ENCODE measurements at regions not wholly inside any gene's neighbourhood (a gene's known extent, or its start where the extent isn't known, plus 50 kb on each side); places are given as distances from the start of the nearest gene placed in this dataset.
"Not testable (repeated sequence)": the region's sequence is repeated elsewhere in the genome, so short reads cannot be mapped to it uniquely, and the experiment has no call there.

DNA sequence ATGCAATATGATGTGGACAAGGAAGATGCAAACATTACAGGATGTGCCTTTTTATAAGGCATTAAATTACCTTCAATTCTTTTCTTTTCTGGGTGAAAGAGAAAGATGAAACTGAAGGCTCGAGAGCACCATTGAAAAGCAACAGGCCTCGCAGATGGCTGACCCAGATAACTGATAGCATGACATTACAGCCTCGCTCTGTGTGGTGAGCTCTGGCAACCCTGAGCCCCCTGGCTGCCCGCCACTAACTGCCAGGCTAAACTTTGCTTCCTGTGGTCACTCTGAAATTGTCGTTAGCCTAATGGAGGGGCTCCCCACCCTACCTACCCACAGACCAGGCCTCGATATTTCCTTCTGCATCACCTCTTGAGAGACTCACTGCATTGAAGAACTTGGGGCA is 516.8 kb upstream of the FANCL start:
- Histone ChIP-seq H3K27ac (no peak overlapping the region), H3K9me3 (no peaks in the 10 kb centered on the region), H3K4me3 (no peak overlapping the region), H3K27me3 (no peaks in the 10 kb centered on the region), H3K4me1 (no peaks in the 10 kb centered on the region), H3K36me3 (no peaks in the 10 kb centered on the region)
- 67 to 89% methylated on average over 2 to 6 of the region's 6 CpGs for WGBS, 2 donors (ENCODE audit: low coverage in 1 of 2)
- in situ Hi-C loops (cut with MboI; ENCODE audit: low pct_ligation_motif_present in 1 of 4, low pct_unique_long_range_greater_than_20kb in 1 of 4, low sequenced_read_pairs in 3 of 4) (loop anchor here in 3 of 4 donors (25.0 kb wide), 2 partner anchors 1829 to 1854 kb away; no protein-coding TSS in a partner anchor), intact Hi-C loops (cut with DNase I; ENCODE audit: low total_unique reads) (no loop called here)
- DNase-seq = no peak
- TF ChIP-seq POLR2AphosphoS5 (IDR thresholded peaks at IDR 0.05) (no peak), EP300 (IDR thresholded peaks at IDR 0.05; ENCODE audit: low read depth) (no peak), POLR2A (IDR thresholded peaks at IDR 0.05) (no peak)
- TF ChIP-seq, protein P1, sequence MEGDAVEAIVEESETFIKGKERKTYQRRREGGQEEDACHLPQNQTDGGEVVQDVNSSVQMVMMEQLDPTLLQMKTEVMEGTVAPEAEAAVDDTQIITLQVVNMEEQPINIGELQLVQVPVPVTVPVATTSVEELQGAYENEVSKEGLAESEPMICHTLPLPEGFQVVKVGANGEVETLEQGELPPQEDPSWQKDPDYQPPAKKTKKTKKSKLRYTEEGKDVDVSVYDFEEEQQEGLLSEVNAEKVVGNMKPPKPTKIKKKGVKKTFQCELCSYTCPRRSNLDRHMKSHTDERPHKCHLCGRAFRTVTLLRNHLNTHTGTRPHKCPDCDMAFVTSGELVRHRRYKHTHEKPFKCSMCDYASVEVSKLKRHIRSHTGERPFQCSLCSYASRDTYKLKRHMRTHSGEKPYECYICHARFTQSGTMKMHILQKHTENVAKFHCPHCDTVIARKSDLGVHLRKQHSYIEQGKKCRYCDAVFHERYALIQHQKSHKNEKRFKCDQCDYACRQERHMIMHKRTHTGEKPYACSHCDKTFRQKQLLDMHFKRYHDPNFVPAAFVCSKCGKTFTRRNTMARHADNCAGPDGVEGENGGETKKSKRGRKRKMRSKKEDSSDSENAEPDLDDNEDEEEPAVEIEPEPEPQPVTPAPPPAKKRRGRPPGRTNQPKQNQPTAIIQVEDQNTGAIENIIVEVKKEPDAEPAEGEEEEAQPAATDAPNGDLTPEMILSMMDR (IDR thresholded peaks at IDR 0.05) = no peak

DNA sequence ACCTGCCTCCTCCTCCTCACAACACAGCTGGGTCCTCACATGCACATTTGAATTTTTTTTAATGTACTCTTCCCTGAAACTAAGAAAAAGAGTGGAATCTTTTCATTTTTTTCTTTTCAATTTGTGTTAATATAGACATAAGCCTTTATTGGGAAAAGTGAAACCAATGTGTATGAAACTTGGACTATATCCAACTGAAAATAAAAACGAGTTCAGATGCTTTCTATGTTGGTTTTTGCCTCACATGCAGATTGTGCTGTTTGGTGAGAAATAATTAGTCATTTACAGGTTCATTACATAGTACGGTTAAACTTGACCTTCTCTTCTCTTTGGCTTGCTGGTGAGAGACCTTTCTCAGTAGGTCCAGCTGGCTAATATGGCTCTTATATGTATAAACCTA is 515.2 kb upstream of the FANCL start:
- DNase-seq = no peak
- intact Hi-C loops (cut with DNase I; ENCODE audit: low total_unique reads) = no loop called here
- no peak overlapping the region for H3K4me3 ChIP-seq
- TF ChIP-seq, protein P1 (IDR thresholded peaks at IDR 0.05) = no peak
- TF ChIP-seq POLR2AphosphoS5 (IDR thresholded peaks at IDR 0.05) (no peak), POLR2A (IDR thresholded peaks at IDR 0.05) (no peak), EP300 (IDR thresholded peaks at IDR 0.05; ENCODE audit: low read depth) (no peak)
- 25 to 30% methylated on average over 2 of the region's 2 CpGs for WGBS, 2 donors (ENCODE audit: low coverage in 1 of 2)
- H3K4me1 ChIP-seq = no peaks in the 10 kb centered on the region
- H3K27ac ChIP-seq = no peak overlapping the region
- no peaks in the 10 kb centered on the region for H3K36me3 ChIP-seq
- H3K9me3 ChIP-seq = no peaks in the 10 kb centered on the region
- no peaks in the 10 kb centered on the region for H3K27me3 ChIP-seq
- in situ Hi-C loops (cut with MboI; ENCODE audit: low pct_ligation_motif_present in 1 of 4, low pct_unique_long_range_greater_than_20kb in 1 of 4, low sequenced_read_pairs in 3 of 4) = loop anchor here in 3 of 4 donors (25.0 kb wide), 2 partner anchors 1831 to 1856 kb away; no protein-coding TSS in a partner anchor

DNA sequence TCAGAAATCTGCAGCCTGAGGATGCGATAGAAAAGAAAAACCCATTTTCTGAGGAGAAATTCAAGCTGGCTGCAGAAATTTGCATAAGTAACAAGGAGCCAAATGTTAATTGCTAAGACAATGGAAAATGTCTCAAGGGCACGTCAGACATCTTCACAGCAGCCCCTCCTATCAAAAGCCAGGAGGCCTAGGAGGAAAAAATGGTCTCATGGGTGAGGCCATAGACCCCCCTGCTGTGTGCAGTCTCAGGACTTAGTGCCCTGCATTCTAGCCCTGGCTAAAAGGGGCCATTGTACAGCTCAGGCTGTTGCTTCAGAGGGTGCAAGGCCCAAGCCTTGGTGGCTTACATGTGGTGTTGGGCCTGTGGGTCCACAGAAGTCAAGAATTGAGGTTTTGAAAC is 511.4 kb upstream of the FANCL start:
- H3K27me3 ChIP-seq; H3K27ac ChIP-seq; H3K36me3 ChIP-seq; intact Hi-C loops (cut with DNase I; ENCODE audit: low total_unique reads); H3K4me3 ChIP-seq; H3K4me1 ChIP-seq; H3K9me3 ChIP-seq; DNase-seq: not testable (repeated sequence)
- 74 to 79% methylated on average over 2 of the region's 2 CpGs for WGBS, 2 donors (ENCODE audit: low coverage in 1 of 2)
- in situ Hi-C loops (cut with MboI; ENCODE audit: low pct_ligation_motif_present in 1 of 4, low pct_unique_long_range_greater_than_20kb in 1 of 4, low sequenced_read_pairs in 3 of 4) = loop anchor here in 3 of 4 donors (25.0 kb wide), 2 partner anchors 1835 to 1860 kb away; no protein-coding TSS in a partner anchor

DNA sequence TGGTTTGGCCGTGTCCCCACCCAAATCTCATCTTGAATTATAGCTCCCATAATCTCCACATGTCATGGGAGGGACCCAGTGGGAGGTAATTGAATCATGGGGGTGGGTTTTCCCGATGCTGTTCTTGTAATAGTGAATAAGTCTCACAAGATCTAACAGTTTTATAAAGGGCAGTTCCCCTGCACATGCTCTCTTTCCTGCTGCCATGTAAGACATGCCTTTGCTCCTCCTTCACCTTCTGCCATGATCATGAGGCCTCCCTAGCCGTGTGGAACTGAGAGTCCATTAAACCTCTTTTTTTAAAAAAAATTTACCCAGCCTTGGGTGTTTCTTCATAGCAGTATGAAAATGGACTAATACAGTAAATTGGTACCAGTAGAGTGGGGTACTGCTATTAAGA is 510.6 kb upstream of the FANCL start:
- H3K27ac ChIP-seq; H3K27me3 ChIP-seq; H3K9me3 ChIP-seq; intact Hi-C loops (cut with DNase I; ENCODE audit: low total_unique reads); H3K4me1 ChIP-seq; H3K36me3 ChIP-seq; DNase-seq; H3K4me3 ChIP-seq: not testable (repeated sequence)
- in situ Hi-C loops (cut with MboI; ENCODE audit: low pct_ligation_motif_present in 1 of 4, low pct_unique_long_range_greater_than_20kb in 1 of 4, low sequenced_read_pairs in 3 of 4) = loop anchor here in 3 of 4 donors (25.0 kb wide), 2 partner anchors 1836 to 1861 kb away; no protein-coding TSS in a partner anchor
- 72 to 85% methylated on average over 3 of the region's 3 CpGs for WGBS, 2 donors (ENCODE audit: low coverage in 1 of 2)

DNA sequence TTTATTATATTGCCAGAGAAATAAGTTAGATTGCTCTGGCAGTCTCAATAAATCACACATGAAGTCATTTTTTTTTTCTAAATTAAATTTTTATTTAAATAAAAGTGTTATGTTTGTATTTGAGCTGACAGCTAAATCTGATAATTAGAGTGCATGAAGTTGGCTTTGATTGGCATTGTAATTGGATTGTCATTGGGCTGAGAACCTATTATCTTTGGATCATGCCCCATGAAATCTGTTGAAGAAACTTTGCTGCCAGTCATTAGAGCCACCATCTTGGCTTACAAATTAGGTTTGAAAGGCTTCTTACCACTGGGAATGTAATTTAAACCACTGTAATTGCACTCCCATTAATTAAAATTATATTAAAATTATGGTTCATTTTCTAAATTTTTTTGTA is 507.9 kb upstream of the FANCL start:
- intact Hi-C loops (cut with DNase I; ENCODE audit: low total_unique reads) (no loop called here), in situ Hi-C loops (cut with MboI; ENCODE audit: low pct_ligation_motif_present in 1 of 4, low pct_unique_long_range_greater_than_20kb in 1 of 4, low sequenced_read_pairs in 3 of 4) (no loop called here)
- Histone ChIP-seq H3K9me3 (no peaks in the 10 kb centered on the region), H3K4me1 (no peaks in the 10 kb centered on the region), H3K36me3 (no peaks in the 10 kb centered on the region), H3K4me3 (no peak overlapping the region), H3K27me3 (no peaks in the 10 kb centered on the region), H3K27ac (no peak overlapping the region)
- no peak for DNase-seq
- TF ChIP-seq POLR2AphosphoS5 (IDR thresholded peaks at IDR 0.05) = no peak
- TF ChIP-seq, protein P1 (IDR thresholded peaks at IDR 0.05) = no peak
- no peak for TF ChIP-seq POLR2A (IDR thresholded peaks at IDR 0.05)
- TF ChIP-seq EP300 (IDR thresholded peaks at IDR 0.05; ENCODE audit: low read depth) = no peak

DNA sequence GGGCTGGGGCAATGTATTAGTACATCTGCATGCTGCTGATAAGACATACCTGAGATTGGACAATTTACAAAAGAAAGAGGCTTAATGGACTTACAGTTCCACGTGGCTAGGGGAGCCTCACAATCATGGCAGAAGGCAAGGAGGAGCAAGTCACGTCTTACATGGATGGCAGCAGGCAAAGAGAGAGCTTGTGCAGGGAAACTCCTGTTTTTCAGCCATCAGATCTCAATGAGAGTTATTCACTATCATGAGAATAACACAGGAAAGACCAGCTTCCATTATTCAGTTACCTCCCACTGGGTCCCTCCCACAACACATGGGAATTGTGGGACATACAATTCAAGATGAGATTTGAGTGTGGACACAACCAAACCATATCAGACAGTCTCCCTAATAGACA is 504.2 kb upstream of the FANCL start:
- H3K9me3 ChIP-seq; H3K4me3 ChIP-seq; H3K36me3 ChIP-seq; H3K27ac ChIP-seq; in situ Hi-C loops (cut with MboI; ENCODE audit: low pct_ligation_motif_present in 1 of 4, low pct_unique_long_range_greater_than_20kb in 1 of 4, low sequenced_read_pairs in 3 of 4); H3K27me3 ChIP-seq; DNase-seq; H3K4me1 ChIP-seq: not testable (repeated sequence)
- 54 to 67% methylated on average over 2 of the region's 2 CpGs for WGBS, 2 donors (ENCODE audit: low coverage in 1 of 2)
- intact Hi-C loops (cut with DNase I; ENCODE audit: low total_unique reads) = loop anchor here (1.0 kb wide), 1 partner anchor 30 kb away; no protein-coding TSS in a partner anchor

Data from transverse colon (tissue), 4 donors.